ENCODE measurements at regions not wholly inside any gene's neighbourhood (a gene's known extent, or its start where the extent isn't known, plus 50 kb on each side); places are given as distances from the start of the nearest gene placed in this dataset.

DNA sequence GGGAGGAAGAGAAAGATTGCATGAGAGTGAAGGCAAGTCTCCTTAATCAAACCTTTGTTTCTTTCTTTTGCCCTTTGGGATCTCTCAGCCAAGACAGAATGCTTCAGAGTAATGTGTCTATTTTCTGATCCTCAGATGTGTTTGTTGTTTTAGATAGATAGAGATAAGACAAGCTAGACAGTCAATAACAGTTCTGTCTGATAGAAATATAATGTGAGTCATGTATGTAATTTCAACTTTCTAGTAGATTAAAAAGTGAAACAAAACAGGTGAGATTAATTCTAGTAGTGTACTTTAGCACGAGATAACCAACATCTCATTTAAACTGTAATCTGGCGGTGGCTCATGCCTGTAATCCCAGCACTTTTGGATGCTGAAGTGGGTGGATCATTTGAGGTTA is 159.2 kb downstream of the GATA3 start:
- POLR2A ChIA-PET = no interaction called here
- intact Hi-C loops (cut with micrococcal nuclease) = no loop called here
- BruUV-seq (replicated peaks) = no TSS peak
- H4K20me1 ChIP-seq (ENCODE audit: insufficient read depth) = no peaks in the 10 kb centered on the region
- 0 out of 2 replicates have a peak, but pooled peaks cover under 1% of the 10 kb centered on the region for H3K27me3 ChIP-seq (ENCODE audit: insufficient read depth, low read length)
- no peak overlapping the region for H2AFZ ChIP-seq (ENCODE audit: low read depth, low read length, poor library complexity, severe bottlenecking)
- H3K4me1 ChIP-seq (ENCODE audit: control insufficient read depth in 1 of 2, insufficient read depth in 2 of 2, low read length in 2 of 2) = no peaks in the 10 kb centered on the region
- H3K36me3 ChIP-seq (ENCODE audit: control insufficient read depth in 1 of 2, insufficient read depth in 2 of 2, low read length in 2 of 2) = no peaks in the 10 kb centered on the region
- H3K27ac ChIP-seq (ENCODE audit: low read depth, low read length) = no peak overlapping the region
- H3K4me3 ChIP-seq (replicated peaks in 1 of 2; ENCODE audit: low read depth in 1 of 2, low read length in 2 of 2) = no peak overlapping the region
- no peak for DNase-seq (ENCODE audit: low read depth, low spot score)
- no peak overlapping the region for H3K9ac ChIP-seq (ENCODE audit: low read length)
- H3K9me2 ChIP-seq (ENCODE audit: insufficient read depth) = no peaks in the 10 kb centered on the region
- H3K4me2 ChIP-seq (ENCODE audit: low read length) = no peak overlapping the region
- no peaks in the 10 kb centered on the region for H3K79me2 ChIP-seq (ENCODE audit: insufficient read depth, low read length)
- H3K9me3 ChIP-seq (ENCODE audit: control insufficient read depth in 1 of 2, insufficient read depth in 1 of 2, low read depth in 1 of 2, low read length in 2 of 2) = no peaks in the 10 kb centered on the region
- no peak for TF ChIP-seq EGR1 (IDR thresholded peaks at IDR 0.05; ENCODE audit: low read depth)
- no peak for TF ChIP-seq EZH2phosphoT487 (IDR thresholded peaks at IDR 0.05; ENCODE audit: borderline replicate concordance)
- no peak for TF ChIP-seq EZH2 (IDR thresholded peaks at IDR 0.05)
- TF ChIP-seq, protein P1, sequence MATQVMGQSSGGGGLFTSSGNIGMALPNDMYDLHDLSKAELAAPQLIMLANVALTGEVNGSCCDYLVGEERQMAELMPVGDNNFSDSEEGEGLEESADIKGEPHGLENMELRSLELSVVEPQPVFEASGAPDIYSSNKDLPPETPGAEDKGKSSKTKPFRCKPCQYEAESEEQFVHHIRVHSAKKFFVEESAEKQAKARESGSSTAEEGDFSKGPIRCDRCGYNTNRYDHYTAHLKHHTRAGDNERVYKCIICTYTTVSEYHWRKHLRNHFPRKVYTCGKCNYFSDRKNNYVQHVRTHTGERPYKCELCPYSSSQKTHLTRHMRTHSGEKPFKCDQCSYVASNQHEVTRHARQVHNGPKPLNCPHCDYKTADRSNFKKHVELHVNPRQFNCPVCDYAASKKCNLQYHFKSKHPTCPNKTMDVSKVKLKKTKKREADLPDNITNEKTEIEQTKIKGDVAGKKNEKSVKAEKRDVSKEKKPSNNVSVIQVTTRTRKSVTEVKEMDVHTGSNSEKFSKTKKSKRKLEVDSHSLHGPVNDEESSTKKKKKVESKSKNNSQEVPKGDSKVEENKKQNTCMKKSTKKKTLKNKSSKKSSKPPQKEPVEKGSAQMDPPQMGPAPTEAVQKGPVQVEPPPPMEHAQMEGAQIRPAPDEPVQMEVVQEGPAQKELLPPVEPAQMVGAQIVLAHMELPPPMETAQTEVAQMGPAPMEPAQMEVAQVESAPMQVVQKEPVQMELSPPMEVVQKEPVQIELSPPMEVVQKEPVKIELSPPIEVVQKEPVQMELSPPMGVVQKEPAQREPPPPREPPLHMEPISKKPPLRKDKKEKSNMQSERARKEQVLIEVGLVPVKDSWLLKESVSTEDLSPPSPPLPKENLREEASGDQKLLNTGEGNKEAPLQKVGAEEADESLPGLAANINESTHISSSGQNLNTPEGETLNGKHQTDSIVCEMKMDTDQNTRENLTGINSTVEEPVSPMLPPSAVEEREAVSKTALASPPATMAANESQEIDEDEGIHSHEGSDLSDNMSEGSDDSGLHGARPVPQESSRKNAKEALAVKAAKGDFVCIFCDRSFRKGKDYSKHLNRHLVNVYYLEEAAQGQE (IDR thresholded peaks at IDR 0.05; ENCODE audit: low read depth) = no peak
- no peak for TF ChIP-seq ZNF274 (IDR thresholded peaks at IDR 0.05; ENCODE audit: low read depth, low read length)
- no peak for TF ChIP-seq ZFX (IDR thresholded peaks at IDR 0.05)
- TF ChIP-seq SRF (IDR thresholded peaks at IDR 0.05; ENCODE audit: low read depth) = no peak
- no peak for TF ChIP-seq FOSL1 (IDR thresholded peaks at IDR 0.05; ENCODE audit: low read depth)
- TF ChIP-seq, protein P2, sequence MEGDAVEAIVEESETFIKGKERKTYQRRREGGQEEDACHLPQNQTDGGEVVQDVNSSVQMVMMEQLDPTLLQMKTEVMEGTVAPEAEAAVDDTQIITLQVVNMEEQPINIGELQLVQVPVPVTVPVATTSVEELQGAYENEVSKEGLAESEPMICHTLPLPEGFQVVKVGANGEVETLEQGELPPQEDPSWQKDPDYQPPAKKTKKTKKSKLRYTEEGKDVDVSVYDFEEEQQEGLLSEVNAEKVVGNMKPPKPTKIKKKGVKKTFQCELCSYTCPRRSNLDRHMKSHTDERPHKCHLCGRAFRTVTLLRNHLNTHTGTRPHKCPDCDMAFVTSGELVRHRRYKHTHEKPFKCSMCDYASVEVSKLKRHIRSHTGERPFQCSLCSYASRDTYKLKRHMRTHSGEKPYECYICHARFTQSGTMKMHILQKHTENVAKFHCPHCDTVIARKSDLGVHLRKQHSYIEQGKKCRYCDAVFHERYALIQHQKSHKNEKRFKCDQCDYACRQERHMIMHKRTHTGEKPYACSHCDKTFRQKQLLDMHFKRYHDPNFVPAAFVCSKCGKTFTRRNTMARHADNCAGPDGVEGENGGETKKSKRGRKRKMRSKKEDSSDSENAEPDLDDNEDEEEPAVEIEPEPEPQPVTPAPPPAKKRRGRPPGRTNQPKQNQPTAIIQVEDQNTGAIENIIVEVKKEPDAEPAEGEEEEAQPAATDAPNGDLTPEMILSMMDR (IDR thresholded peaks at IDR 0.05 in 2 of 3, conservative IDR thresholded peaks at IDR 0.05 in 1 of 3; ENCODE audit: borderline replicate concordance in 1 of 3, insufficient read depth in 1 of 3, low read depth in 2 of 3, low read length in 2 of 3) = no peak
- TF ChIP-seq YY1 (IDR thresholded peaks at IDR 0.05; ENCODE audit: extremely low read depth, insufficient replicate concordance, low read depth, low read length) = no peak
- TF ChIP-seq CEBPB (IDR thresholded peaks at IDR 0.05; ENCODE audit: low read depth) = no peak
- TF ChIP-seq, protein P3, sequence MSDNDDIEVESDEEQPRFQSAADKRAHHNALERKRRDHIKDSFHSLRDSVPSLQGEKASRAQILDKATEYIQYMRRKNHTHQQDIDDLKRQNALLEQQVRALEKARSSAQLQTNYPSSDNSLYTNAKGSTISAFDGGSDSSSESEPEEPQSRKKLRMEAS (IDR thresholded peaks at IDR 0.05) = no peak
- TF ChIP-seq, protein P4, sequence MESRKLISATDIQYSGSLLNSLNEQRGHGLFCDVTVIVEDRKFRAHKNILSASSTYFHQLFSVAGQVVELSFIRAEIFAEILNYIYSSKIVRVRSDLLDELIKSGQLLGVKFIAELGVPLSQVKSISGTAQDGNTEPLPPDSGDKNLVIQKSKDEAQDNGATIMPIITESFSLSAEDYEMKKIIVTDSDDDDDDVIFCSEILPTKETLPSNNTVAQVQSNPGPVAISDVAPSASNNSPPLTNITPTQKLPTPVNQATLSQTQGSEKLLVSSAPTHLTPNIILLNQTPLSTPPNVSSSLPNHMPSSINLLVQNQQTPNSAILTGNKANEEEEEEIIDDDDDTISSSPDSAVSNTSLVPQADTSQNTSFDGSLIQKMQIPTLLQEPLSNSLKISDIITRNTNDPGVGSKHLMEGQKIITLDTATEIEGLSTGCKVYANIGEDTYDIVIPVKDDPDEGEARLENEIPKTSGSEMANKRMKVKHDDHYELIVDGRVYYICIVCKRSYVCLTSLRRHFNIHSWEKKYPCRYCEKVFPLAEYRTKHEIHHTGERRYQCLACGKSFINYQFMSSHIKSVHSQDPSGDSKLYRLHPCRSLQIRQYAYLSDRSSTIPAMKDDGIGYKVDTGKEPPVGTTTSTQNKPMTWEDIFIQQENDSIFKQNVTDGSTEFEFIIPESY (IDR thresholded peaks at IDR 0.05; ENCODE audit: extremely low read depth, insufficient replicate concordance, low read length) = no peak
- TF ChIP-seq TCF7L2 (IDR thresholded peaks at IDR 0.05; ENCODE audit: borderline replicate concordance, extremely low read depth, insufficient read depth, insufficient read length) = no peak
- CTCF ChIA-PET = no interaction called here
- ATAC-seq = no peak
- RAD21 ChIA-PET (ENCODE audit: low non-redundant PET in 1 of 2, low total read pairs in 2 of 2, uncharacterized antibody in 2 of 2, unreplicated experiment in 2 of 2) = no interaction called here

All from HCT116 (cell line).